ENCODE measurements at regions not wholly inside any gene's neighbourhood (a gene's known extent, or its start where the extent isn't known, plus 50 kb on each side); places are given as distances from the start of the nearest gene placed in this dataset.

GRCh38 chr10:3412646-3413045, 240.1 kb upstream of the PITRM1 start:
- no peaks in the 10 kb centered on the region for H3K4me1 ChIP-seq (ENCODE audit: insufficient read depth, low read length, poor library complexity, severe bottlenecking)
- no peak overlapping the region for H3K9ac ChIP-seq (ENCODE audit: low read depth, low read length, poor library complexity, severe bottlenecking)
- H3K9me2 ChIP-seq (replicated peaks; ENCODE audit: low read depth, low read length) = no peaks in the 10 kb centered on the region
- no peak overlapping the region for H3K4me3 ChIP-seq (ENCODE audit: low read length, poor library complexity, severe bottlenecking)
- H3K36me3 ChIP-seq (ENCODE audit: insufficient read depth, low read length) = no peaks in the 10 kb centered on the region
- no peaks in the 10 kb centered on the region; the same call in 1 of the 2 replicates for H3K9me3 ChIP-seq (ENCODE audit: insufficient read depth, low read depth, low read length)
- no peak overlapping the region for H2AFZ ChIP-seq (ENCODE audit: low read length)
- H3K27me3 ChIP-seq (ENCODE audit: insufficient read depth, low read length, poor library complexity, severe bottlenecking) = no peaks in the 10 kb centered on the region
- TF ChIP-seq EZH2phosphoT487 (IDR thresholded peaks at IDR 0.05; ENCODE audit: borderline replicate concordance) = no peak
- no peak for TF ChIP-seq CTCF (conservative IDR thresholded peaks at IDR 0.05; ENCODE audit: low read length)
- H3K79me2 ChIP-seq (ENCODE audit: insufficient read depth, low read length) = no peaks in the 10 kb centered on the region
- H3K4me2 ChIP-seq (ENCODE audit: low read depth, low read length, poor library complexity, severe bottlenecking) = no peak overlapping the region
- no peaks in the 10 kb centered on the region for H3F3A ChIP-seq (ENCODE audit: low read depth)
- H4K20me1 ChIP-seq (ENCODE audit: insufficient read depth, low read length, poor library complexity, severe bottlenecking) = no peaks in the 10 kb centered on the region

GRCh38 chr10:3412071-3412582, 239.5 kb upstream of the PITRM1 start:
- Histone ChIP-seq H2AFZ (ENCODE audit: low read length) (no peak overlapping the region), H3K9me3 (ENCODE audit: insufficient read depth, low read depth, low read length) (no peaks in the 10 kb centered on the region; the same call in 1 of the 2 replicates), H3K36me3 (ENCODE audit: insufficient read depth, low read length) (no peaks in the 10 kb centered on the region), H4K20me1 (ENCODE audit: insufficient read depth, low read length, poor library complexity, severe bottlenecking) (no peaks in the 10 kb centered on the region), H3K79me2 (ENCODE audit: insufficient read depth, low read length) (no peaks in the 10 kb centered on the region), H3K9me2 (replicated peaks; ENCODE audit: low read depth, low read length) (no peaks in the 10 kb centered on the region), H3K4me3 (ENCODE audit: low read length, poor library complexity, severe bottlenecking) (no peak overlapping the region), H3K27me3 (ENCODE audit: insufficient read depth, low read length, poor library complexity, severe bottlenecking) (no peaks in the 10 kb centered on the region), H3F3A (ENCODE audit: low read depth) (no peaks in the 10 kb centered on the region), H3K4me1 (ENCODE audit: insufficient read depth, low read length, poor library complexity, severe bottlenecking) (no peaks in the 10 kb centered on the region), H3K4me2 (ENCODE audit: low read depth, low read length, poor library complexity, severe bottlenecking) (no peak overlapping the region), H3K9ac (ENCODE audit: low read depth, low read length, poor library complexity, severe bottlenecking) (no peak overlapping the region)
- TF ChIP-seq EZH2phosphoT487 (IDR thresholded peaks at IDR 0.05; ENCODE audit: borderline replicate concordance) = no peak
- TF ChIP-seq CTCF (conservative IDR thresholded peaks at IDR 0.05; ENCODE audit: low read length) = no peak

GRCh38 chr10:3411044-3411443, 238.5 kb upstream of the PITRM1 start:
- Histone ChIP-seq H3K9me2 (replicated peaks; ENCODE audit: low read depth, low read length) (no peaks in the 10 kb centered on the region), H3F3A (ENCODE audit: low read depth) (no peaks in the 10 kb centered on the region), H3K36me3 (ENCODE audit: insufficient read depth, low read length) (no peaks in the 10 kb centered on the region), H3K4me1 (ENCODE audit: insufficient read depth, low read length, poor library complexity, severe bottlenecking) (no peaks in the 10 kb centered on the region), H3K79me2 (ENCODE audit: insufficient read depth, low read length) (no peaks in the 10 kb centered on the region), H3K4me3 (ENCODE audit: low read length, poor library complexity, severe bottlenecking) (no peak overlapping the region), H4K20me1 (ENCODE audit: insufficient read depth, low read length, poor library complexity, severe bottlenecking) (no peaks in the 10 kb centered on the region), H3K9ac (ENCODE audit: low read depth, low read length, poor library complexity, severe bottlenecking) (no peak overlapping the region), H3K9me3 (ENCODE audit: insufficient read depth, low read depth, low read length) (no peaks in the 10 kb centered on the region; the same call in 1 of the 2 replicates), H3K27me3 (ENCODE audit: insufficient read depth, low read length, poor library complexity, severe bottlenecking) (no peaks in the 10 kb centered on the region), H3K4me2 (ENCODE audit: low read depth, low read length, poor library complexity, severe bottlenecking) (no peak overlapping the region), H2AFZ (ENCODE audit: low read length) (no peak overlapping the region)
- TF ChIP-seq EZH2phosphoT487 (IDR thresholded peaks at IDR 0.05; ENCODE audit: borderline replicate concordance) = no peak
- TF ChIP-seq CTCF (conservative IDR thresholded peaks at IDR 0.05; ENCODE audit: low read length) = no peak
